MV-4-11 (cell line): ENCODE measurements at regions not wholly inside any gene's neighbourhood (a gene's known extent, or its start where the extent isn't known, plus 50 kb on each side); places are given as distances from the start of the nearest gene placed in this dataset.
"Not testable (repeated sequence)": the region's sequence is repeated elsewhere in the genome, so short reads cannot be mapped to it uniquely, and the experiment has no call there.

Experiments
- DNase-seq: peaks from one replicate; lab custom pipeline; 2025; lab: John Stamatoyannopoulos, UW

DNA sequence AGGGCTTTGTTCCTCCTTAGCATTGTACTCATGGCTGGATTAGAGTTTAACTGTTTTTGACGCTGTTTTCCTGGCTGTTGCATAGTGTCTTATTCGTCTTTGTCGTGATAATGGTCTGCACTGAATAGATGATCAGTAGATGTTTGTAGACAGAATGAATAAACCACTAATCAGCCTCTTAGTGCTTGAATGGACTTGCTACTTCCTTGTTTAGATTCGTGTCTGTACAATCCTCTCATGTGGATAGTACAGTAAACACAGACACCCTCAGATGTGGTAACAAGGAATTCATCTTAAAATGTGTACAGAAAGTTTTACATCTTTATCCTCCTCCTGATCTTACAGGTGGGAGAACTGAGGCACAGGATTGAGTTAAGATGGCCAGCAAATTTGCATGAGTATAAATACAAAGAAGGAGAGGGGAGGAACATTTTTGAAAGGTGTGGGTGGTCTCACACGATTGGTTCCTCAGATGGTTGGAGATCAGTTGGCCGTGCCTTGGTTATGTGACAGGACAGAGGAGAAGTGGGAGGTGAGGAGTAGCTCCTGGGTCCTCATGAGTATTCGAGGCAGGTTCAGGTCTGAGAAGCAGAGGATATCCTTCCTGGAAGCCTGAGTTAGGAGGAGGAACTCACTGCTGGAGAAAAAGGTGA lies 196.0 kb downstream of the KLRB1 start:
- not testable (repeated sequence) for DNase-seq

DNA sequence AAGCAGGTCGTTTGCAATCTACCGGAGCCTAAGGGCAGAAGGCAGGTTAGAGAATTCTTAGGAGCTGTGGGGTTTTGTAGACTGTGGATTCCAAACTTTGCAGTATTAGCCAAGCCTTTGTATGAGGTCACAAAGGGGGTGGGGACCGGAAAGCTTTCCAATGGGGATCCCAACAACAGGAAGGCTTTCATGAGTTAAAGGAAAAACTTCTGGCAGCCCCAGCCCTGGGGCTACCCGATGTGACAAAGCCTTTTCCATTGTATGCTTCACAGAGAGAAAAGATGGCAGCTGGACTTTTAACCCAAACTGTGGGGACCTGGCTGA lies 199.2 kb upstream of the PZP start:
- not testable (repeated sequence) for DNase-seq

DNA sequence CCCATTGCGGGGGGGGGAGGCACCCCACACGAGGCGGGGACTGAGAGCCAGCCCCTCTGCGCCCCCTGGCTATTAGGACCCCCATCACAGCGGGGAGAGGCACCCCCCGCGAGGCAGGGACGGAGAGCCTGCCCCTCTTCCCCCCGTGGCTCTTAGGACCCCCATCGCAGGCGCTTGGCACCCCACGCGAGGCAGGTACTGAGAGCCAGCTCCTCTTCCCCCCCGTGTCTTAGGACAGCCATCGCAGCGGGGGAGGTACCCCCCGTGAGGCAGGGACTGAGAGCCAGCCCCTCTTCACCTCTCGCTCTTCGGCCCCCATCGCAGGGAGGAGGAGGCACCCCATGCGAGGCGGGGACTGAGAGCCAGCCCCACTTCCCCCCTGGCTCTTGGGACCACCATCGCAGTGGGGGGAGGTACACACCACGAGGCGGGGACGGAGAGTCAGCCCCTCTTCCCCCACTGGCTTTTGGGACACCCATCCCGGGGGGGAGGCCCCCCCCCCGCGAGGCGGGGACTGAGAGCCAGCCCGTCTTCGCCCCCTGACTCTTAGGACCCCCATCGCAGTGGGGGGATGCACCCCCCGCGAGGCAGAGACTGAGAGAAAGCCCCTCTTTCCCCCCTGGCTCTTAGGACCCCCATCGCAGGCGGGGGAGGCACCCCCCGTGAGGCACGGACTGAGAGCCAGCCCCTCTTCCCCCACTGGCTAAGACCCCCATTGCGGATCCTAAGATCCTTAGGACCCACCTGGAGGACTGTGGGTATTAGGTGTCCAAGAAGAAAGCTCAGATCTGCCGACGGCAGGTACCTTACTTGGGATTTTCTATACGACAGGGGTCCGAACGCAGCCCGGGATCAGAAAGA lies 198.6 kb upstream of the PZP start:
- DNase-seq = no peak

DNA sequence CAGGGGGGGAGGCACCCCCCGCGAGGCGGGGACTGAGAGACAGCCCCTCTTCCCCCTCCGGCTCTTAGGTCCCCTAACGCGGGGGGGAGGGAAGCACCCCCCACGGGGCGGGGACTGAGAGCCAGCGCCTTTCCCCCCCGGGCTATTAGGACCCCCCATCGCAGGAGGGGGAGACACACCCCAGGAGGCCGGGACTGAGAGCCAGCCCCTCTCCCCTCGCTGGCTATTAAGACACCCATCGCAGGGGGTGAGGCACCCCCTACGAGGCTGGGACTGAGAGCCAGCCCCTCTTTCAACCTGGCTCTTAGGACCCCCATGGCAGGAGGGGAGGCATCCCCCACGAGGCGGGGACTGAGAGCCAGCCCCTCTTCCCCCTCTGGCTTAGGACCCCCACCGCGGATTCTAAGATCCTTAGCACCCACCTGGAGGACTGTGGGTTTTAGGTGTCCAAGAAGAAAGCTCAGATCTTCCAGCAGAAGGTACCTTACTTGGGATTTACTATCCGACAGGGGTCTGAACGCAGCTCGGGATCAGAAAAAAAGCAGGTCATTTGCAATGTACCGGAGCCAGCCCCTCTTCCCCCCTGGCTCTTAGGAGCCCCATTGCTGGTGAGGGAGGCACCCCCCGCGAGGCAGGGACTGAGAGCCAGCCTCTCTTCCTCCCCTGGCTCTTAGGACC lies 197.8 kb upstream of the PZP start:
- DNase-seq = no peak

DNA sequence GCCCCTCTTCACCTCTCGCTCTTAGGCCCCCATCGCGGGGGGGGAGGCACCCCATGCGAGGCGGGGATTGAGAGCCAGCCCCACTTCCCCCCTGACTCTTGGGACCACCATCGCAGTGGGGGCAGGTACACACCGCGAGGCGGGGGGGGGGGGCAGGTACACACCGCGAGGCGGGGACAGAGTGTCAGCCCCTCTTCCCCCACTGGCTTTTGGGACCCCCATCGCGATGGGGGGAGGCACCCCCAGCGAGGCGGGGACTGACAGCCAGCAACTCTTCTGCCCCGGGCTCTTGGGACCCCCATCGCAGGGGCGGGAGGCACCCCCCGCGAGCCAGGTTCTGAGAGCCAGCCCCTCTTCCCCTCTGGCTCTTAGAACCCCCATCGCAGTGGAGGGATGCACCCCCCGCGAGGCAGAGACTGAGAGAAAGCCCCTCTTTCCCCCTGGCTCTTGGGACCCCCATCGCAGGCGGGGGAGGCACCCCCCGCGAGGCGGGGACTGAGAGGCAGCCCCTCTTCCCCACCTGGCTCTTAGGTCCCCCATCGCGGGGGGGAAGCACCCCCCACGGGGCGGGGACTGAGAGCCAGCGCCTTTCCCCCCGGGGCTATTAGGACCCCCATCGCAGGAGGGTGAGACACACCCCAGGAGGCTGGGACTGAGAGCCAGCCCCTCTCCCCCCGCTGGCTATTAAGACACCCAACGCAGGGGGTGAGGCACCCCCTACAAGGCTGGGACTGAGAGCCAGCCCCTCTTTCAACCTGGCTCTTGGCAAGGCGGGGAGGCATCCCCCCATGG lies 196.5 kb upstream of the PZP start:
- DNase-seq = no peak

DNA sequence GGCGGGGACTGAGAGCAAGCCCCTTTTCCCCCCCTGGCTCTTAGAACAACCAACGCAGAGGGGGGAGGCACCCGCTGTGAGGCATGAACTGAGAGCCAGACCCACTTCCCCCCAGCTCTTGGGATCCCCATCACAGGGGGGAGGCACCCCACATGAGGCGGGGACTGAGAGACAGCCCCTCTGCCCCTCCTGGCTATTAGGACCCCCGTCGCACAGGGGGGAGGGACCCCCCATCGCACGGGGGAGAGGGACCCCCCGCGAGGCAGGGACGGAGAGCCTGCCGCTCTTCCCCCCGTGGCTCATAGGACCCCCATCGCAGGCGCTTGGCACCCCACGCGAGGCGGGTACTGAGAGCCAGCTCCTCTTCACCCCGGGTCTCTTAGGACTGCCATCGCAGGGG lies 195.8 kb upstream of the PZP start:
- DNase-seq = no peak

DNA sequence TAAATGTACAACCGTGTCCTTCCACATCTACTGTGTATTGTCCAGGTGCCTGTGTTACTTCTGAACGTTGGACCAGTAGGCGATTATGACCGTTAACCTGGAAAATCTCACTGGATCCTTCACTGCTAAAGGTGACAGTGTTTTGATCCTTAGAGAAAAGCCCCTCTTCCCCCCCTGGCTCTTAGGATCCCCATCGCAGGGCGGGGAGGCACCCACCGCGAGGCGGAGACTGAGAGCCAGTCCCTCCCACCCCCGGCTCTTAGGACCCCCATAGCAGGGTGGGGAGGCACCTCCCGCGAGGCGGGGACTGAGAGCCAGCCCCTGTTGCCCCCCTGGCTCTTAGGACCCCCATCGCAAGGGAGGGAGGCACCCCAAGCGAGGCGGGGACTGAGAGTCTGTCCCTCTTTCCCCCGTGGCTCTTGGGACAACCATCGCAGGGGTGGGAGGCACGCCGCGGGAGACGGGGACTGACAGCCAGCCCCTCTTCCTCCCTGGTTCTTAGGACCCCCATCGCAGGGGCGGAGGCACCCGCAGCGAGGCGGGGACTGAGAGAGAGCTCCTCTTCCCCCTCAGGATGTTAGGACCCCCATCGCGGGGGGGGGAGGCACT lies 194.3 kb upstream of the PZP start:
- DNase-seq = not testable (repeated sequence)

DNA sequence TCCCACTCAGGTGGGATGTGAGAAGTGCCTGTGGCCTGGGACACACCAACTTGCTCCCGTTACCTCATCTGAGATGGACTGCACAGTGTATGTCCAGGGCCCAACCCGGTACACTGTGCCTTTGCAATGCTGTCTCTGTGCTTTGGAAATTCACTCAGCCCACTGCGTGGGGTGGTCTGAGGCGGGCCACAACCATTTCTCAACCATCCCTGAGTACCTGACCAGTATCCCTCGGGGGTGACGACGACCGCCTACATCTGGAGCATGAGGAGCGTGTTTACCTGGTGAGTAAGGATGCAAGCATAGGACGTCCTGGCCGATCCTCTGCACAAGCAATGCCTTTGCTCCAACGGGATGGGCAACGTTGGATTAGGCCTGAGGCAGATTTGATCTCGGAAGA lies 188.2 kb upstream of the PZP start:
- DNase-seq = not testable (repeated sequence)

DNA sequence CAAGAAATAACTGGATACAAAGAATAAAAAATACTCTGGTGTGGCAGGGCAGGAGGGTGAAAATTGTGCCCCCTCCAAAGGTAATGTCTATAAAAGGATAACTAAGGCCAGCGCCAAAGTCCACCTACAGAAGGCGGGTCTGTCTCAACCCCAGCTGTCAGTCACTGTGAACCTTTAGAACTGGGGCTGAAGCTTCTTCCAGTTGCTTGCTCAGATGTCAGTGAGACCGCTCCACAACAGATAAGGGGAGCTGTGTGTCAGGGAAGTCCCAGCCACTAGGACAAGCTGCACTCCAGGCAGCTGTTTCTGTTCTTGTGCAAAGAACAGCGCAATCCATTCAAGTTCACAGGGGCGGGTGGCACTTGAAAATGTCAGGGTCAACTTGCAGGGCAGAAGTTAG lies 187.0 kb upstream of the PZP start:
- not testable (repeated sequence) for DNase-seq

DNA sequence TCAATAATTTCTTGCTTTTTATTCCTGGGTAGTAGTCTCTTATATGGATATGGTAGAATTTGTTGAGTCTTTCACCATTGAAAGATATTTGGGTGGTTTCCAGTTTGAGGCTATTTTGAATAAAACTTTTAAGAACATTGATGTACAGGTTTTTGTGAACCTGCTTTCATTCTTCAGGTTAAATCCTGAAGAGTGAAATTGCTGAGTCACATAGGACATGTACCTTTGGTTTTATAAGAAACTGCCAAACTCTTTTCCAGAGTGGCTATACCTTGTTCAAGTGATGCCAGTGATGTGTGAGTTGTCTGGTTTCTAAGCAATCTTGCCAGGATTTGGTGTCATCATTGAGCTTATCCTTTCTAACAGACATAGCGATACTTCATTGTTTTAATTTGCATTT lies 184.6 kb upstream of the PZP start:
- no peak for DNase-seq

DNA sequence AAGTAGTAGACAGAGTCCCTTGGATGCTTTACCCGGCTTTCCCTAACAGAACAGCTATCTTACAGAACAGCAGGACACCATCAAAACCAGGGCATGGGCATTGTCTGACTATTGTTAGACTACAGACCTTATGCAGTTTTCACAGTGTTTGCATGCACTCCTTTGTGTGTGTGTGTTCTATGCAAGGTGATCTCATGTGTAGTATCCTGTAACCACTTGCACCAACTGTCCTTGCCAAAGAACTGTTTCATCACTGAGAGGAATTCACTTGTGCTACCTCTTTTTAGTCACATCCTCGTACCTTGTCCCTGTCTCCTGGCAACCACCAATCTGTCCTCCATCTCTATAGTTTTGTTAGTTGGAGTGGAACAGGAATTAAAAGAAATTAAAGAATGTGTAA lies 183.6 kb upstream of the PZP start:
- no peak for DNase-seq

DNA sequence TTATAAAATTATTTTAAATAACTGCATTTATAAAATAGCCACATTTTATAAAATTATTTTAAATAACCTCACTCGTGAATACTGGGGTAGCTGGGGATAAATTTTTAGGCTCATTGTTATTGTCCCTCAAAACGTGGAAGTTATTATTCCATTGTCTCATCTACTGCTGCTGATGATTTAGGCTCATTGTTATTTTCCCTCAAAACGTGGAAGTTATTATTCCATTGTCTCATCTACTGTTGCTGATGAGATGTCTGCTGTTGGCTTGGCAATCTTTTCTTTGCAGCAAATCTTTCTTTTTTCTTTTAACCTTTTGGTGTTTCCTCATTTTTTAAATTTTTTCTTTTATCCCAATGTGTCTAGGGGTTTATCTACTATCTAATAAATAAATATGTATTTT lies 182.6 kb upstream of the PZP start:
- DNase-seq = no peak

DNA sequence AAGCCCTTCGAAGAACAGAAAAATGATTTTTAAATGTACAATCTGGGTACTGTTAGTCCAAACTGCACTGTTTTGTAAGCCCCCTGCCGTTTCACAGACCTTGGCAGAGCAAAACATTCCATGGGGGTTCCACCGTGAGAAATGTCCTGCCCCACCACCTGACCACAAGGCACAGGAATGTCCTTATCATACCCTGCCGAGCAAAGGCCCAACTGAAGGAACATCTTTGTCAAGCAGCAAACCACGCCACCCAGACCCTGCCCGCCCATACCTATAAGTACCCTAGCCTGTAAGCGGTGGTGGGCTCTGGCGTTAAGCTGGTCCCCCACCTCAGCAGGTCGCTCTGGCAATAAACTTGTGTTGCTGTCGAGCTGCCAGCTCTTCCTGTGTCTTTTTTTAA lies 181.6 kb upstream of the PZP start:
- DNase-seq = no peak

DNA sequence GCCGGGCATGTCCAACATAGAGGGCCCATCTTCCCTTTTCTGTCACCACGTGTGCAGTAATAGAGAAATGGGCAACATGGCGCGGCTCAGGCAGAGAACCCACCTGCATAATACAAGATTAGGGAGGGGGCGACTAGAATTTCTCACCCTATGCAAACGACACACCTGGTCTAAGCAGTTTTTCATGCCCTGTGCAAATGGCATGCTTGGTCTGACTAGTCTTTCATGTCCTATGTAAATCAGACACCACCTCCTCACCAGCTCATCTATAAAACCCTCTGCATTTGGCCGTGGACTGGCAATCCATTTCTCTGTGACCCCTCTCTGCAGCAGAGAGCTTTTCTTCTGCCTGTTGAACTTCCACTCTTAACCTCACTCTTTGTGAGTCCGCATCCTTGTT lies 180.2 kb upstream of the PZP start:
- no peak for DNase-seq

DNA sequence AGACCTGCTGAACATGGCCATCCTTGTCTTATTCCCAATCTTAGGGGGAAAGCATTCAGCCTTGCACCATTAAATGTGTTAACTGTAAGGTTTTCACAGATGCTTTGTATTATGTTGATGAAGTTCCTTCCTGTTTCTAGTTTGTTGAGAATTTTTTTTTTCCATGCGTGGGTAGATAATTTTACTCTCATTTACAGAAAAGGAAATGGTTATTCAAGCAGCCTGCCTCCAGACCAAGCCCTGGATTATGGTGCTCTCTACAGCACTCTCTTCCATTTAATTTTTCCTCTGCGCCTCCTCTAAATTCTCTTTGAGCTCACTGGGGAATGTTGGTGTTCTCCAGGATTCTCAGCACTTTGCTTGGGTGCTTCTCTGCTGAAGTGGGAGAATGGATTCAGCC lies 179.3 kb upstream of the PZP start:
- DNase-seq = peak; percentile 65

DNA sequence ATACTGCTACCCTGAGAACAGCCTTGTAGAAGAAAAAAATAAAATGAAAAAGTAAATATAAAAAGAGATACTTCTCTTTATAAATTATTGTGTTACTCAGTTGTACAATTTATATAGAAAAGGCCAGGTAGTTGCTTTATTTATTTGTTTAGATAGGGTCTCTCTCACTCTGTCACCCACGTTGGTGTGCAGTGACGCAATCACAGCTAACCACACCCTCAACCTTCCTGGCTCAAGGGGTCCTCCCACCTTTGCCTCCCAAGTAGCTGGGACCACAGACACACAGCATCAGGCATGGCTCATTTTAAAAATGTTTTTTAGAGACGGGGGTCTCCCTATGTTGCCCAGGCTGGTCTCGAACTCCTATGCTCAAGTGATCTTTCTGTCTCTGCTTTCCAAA lies 175.4 kb upstream of the PZP start:
- no peak for DNase-seq

DNA sequence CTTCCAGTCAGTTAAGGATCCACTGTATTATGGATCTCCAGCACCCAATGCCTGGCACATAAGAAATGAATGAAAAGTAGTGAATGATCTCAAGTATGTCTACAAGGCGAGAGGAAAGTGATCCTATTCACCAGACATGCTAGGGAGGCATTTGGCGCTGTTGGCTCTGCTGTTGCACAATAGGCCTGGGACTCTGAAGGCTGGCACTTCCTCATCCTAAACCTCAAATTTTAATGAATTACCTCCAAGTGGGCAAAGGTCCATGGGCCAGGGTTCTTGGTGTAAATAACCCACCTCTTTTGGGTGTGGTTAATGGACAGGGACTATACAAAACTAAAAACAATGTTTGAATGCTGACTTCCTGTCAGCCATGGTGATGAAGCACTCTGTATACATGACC lies 173.4 kb upstream of the PZP start:
- peak; percentile 80 for DNase-seq

DNA sequence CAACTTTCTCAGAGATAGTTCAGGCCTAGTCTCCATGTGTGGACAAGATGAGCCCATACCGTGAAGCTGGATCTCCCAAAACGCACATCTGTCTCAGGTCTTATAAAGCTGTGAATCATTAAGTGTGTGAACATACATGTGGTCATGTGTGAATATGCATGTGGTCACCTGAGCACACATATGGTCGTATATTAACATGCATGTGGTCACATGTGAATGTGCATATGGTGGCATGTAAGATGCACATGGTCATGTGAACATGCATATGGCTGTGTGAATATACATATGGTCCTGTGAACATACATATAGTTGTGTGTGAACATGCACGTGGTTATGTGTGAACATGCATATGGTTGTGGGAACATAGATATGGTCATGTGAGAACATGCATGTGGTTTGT lies 172.5 kb upstream of the PZP start:
- DNase-seq = no peak

DNA sequence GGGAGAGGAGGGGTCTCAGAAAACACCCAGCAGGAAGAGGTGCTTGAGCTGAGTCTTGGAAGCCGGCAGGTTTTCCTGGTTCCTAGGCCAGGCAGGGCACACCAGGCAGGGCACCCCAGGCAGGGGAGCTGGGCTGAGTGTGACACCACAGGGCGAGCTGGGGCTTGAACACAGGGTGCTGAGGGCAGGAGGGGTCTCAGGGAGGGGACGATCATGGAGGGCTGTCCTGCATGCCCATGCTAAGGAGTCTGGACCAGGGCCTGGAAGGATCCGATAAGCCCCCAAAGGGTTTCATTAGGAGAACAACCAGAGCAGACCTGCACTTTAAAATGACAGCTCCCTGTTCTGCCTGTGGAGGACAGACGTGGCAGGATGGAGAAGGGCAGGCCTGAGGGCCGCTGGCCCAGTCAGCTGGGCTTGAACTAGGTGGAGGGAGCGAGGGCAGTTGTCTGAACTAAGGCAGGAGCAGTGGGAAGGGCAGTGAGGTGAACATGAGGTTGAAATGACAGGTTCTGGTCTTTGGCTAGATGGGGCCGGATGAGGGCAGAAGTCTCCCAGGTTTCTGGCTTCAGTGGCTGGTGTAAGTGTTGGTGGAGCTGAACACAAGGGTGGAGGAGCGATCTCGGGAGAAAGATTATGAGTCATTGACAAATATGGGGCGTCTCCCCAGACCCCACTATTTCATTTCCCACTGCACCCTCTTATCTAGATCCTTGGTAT lies 171.0 kb upstream of the PZP start:
- DNase-seq = no peak

DNA sequence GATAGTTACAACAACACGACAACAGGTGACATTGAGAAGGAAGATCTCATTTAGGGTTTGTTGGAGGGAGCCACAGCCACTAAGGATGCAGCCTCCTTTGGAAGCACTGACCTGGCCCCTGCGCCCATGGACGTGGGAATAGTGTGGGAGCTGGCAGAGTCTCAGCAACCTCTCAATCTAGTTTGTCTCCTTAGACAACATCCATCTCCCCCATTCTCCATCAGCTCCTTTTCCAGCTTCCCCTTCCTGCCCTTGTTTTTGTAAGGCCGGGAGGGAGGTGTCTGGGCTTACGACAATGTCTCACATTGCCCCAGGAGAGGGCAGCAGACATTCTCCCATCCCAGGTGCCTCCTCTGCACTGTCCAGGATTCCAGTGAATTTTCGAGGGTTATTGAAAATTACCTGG lies 170.2 kb upstream of the PZP start:
- DNase-seq = no peak

DNA sequence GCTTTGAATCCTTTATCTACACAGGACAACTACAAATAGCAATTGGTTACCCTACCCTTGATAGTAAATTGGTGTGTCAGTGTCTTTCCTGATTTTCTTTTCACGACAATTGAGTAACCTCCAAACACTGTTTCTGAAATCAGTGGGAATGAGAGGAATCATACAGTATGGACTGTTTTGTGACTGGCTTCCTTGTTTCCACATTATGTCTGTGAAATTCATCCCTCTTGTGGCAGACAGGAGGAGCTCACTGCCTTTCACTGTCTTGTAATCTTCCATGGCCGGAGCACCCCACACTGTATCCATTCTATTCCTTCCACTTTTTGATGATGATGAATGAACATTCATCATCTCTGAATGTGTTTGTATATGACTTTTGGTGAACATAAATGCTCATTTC lies 164.0 kb upstream of the PZP start:
- DNase-seq = peak; percentile 41
